Medulla oblongata (tissue), 1 donor: ENCODE measurements at regions not wholly inside any gene's neighbourhood (a gene's known extent, or its start where the extent isn't known, plus 50 kb on each side); places are given as distances from the start of the nearest gene placed in this dataset.

Experiments used
- DNase-seq: peaks from one replicate; pipeline ENCODE4 v3.0.0-alpha.2; 2015; ENCODE audit errors: extremely low spot score

DNA sequence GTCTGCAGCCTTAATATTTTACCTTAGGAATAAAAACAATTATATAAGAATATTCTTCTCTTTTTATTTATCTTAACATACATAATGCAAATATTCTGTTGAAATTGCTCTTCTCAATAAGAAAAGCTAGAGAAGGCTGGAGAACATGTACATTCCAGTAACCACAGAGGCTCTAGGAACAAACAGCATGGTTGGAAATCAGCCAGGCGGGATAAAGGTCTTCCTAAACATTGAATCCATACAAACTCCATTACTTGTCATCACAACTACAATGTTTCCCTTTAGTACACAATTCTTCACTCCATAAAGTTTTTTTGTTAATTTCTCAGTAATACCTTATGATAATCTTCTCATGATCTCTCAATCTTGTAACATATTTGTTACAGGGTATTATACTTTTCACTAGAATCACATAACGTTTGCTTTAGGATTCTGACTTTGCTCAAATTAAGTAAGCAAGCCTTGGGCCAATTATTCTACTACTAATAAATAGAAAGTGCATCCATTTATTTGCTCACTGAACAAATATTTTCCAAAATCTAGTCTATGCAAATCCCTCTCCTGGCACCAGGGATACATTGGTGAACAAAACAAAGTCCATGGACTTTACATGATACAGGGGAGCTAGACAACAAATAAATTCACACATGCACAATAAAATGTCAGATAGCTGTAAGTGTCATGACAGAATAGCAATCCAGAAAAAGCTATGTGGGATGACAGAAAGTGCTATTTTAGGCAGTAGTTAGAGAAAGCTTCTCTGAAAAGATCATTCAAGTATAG, 237.5 kb upstream of the TMTC1 start:
- no peak for DNase-seq

DNA sequence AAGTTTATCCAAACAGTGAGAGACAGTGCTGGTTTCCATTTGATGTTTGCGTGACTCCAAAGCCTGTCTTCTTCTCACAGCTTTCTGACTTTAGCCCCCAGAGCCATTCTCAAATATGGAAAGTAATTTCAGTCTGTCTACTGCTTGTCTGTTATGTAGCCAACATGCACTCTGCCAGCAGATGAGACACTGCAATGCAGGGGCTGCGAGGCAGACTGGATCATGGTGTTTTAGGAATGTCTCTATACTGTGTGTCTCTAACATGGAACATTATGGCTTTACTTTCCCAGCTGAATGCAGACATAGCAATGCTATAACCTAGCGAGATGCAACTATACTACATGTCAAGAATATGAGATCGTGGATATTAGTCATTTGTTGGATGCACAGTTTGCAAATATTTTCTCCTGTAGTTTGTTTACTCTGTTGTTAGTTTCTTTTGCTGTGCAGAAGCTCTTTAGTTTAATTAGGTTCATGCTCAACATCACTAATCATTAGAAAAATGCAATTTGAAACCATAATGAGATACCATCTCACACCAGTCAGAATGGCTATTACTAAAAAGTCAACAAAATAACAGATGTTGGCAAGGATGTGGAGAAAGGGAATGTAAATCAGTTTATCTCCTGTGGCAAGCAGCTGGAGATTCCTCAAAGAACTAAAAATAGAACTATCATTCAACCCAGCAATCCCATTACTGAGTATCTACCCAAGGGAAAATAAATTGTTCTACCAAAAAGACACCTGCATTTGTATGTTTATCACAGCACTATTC, 235.8 kb upstream of the TMTC1 start:
- no peak for DNase-seq

DNA sequence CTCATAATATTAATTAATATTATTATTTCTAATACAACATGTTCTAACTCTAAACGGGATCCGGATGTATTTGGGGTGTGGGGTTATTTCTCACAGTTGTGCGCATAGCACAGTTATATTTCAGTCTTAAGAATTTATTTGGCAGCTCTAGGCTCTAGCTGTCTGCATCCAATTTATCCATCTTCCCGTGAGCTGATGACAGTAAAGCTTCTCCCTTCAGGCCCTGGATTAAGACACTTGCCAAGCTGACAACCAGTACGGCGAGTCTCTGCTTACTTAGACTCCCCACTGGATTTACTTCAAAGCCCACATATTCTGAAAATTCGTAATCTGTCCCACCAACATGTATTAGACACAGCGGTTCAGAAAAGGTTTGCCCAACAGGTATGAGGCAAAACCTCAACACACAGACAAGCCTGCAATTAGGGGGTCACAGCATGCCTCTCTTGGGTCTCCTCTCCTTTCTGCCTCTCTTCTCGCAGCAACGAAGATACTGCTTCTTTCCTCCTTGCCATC, 232.9 kb upstream of the TMTC1 start:
- no peak for DNase-seq

DNA sequence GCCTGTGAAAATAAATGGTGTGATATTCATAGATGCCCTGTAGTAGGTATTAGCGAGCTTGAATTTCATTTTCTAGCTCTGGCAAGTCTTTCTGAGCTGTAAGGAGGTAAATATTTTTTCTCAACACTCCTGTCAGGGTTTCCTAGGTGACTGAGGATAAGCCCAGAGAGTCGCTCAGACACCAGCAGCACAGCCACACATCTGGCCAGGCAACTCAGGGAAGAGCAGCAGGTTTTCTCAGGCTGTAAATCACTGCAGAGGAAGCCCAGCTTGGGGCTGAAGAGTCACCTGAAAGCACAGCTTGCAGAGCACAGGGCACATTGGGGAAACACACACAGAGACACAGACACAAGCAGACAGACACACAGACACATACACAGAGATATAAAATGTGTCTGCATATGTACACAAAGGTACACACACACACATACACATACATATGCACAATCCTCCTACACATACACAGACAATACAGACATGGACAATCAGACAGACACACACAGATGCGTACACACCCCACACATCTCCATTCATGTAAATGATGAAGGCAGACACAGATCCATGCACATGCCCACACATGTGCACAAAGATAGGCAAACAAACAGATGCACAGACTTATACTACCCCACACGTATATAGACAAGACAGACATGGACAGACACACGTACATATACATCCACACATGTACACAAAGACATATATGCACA, 232.0 kb upstream of the TMTC1 start:
- DNase-seq = no peak

DNA sequence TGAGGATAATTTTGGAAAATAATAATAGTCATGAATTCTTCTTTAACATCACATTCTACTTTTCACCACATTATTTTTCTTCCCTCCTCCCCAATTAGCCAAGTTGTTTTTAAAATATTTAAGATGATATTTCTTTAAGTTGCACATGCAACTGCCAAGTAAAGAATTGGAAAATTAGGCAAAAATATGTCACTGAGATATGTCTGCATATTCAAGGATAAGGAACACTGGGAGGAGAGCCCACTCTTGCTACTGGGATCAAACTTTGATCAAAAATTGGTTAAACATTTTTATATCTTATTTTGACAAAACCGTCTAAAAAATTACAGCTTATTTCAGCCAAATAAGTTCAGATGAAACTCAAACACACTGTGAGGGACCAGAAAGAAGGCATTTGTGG, 231.2 kb upstream of the TMTC1 start:
- DNase-seq = no peak

DNA sequence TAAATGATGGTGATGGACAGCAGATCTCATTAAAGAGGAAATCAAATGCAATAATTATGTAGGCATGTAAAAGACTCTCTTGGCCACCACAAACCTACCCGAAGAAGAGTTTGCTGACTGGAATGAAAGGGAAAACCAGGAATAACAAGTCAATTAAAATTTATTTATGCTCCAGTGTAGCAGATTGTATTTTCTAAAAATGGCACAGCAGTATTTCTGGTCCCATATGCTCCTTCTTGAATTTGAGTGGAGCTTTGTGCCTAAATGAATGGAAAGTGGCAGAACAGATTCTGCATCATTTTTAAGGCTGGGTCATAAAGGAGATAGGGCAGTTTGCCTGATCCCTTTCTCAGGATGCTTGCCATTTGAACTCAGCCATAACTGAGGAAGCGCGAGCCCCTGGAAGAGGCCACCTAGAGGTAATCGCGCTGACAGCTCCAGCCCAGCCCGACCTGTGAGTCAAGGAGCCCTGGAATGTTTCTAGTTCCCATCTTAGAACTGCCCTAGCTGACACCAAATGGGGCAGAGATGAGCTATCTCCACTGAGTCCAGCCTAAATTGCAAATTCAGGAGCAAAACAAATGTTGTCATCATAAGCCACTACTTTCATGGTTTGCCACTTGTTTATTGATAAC, 229.2 kb upstream of the TMTC1 start:
- no peak for DNase-seq

DNA sequence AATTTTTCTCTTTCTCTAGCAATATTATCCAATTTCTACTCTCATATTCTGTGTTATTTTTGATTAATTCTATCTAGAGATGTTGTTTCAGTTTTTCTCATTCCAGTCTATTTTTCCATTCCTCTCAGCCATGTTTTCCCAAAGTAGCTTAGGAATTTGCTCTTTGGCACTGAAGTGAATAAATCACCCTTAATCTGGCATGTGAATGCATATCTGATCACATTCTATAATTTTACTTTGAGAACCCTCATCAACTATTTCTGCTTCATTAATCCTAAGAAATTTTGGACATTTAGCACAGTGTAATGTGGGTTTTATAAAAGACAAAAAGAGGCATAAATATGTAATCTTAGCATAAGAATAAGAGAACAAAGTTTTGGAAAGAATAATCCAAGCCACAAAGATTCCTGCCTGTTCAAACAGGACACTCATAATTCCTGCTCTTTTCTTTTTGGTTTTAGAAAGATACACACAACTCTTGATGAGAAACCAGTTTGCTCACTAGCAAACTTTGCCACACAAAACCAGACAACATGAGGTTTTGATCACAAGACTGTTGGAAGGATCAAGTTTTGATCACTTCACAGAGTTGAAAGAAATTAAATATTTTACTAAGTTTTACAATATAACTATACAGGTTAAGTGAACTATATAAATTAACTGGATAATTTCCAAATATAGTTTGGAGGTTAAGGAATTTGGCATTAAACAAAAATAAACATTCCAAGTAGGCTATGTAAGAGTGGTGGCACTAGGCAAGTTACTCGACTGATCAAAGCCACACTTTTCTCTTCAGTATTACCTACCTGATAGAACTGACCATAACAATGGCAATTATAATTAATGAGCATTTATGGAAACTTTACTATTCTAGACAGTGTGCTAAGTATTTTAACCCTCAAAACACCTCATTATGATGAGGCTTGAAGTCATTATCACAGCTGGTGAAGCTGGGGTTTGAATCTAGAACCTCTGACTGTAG, 226.6 kb upstream of the TMTC1 start:
- no peak for DNase-seq

DNA sequence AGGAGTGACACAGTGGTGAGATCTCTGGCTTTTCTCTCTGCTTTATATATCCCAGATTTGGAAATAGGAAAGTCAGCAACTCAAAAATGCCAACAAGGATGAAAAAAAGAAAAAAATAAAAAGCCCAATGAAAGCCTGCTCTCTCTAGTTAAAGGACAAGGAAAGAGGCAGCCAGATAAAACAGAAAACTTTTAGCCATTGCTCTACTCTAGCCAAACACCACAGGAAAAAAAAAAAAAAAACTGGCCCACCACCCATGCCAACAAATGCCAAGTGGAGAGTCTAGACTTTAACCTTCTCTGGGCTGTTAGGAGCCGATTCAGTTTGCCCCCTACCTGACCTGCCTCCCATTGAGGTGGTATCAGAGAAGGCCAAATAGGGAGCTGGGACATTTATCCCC, 222.3 kb upstream of the TMTC1 start:
- DNase-seq = no peak

DNA sequence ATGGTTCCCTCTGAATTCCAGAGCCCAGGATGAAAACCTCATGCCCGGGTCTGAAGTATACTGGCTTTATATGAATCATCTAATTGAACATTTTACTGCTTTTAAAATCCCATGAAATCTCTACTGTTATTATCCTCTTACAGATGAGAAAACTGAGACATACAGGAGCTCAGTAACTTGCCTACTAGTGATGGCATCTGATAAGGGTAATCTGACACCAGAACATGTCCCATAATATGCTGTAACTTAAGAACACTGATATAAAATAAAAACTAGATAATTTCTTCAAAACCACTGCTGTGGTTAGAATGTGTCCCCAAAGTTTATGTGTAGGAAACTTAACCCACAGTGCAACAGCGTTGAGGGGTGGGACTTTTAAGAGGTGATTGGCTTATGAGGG, 219.6 kb upstream of the TMTC1 start:
- DNase-seq = no peak

DNA sequence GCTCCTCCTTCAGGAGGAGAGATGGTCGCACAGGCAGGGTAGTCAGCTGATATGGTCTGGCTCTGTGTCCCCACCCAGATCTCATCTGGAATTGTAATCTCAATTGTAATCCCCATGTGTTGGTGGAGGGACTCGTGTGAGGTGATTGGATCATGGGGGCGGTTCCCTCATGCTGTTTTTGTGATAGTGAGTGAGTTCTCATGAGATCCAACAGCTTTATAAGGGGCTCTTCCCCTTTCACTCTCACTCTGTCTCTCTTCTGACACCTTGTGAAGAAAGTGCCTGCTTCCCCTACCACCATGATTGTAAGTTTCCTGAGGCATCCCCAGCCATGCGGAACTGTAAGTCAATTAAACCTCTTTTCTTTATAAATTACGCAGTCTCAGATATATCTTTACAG, 218.9 kb upstream of the TMTC1 start:
- DNase-seq = no peak

DNA sequence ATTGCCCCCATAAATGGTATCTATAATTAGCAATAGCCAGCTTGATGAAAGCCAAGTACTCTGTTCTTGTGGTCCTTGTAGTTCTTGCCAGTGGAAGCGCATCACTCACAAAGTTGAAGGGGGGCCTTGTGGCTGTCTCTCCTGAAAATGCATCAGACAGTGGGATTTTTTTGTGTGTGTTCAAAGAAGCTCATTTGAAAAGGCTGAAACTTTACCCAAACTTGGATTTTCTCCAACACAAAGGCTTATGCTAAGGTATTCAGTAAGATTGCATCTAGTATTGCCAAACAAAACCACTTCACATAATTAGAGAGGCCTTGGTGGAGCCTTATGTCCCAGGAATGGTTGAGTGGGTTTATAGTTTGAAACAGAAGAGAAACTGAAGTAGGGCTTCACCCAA, 216.7 kb upstream of the TMTC1 start:
- no peak for DNase-seq

DNA sequence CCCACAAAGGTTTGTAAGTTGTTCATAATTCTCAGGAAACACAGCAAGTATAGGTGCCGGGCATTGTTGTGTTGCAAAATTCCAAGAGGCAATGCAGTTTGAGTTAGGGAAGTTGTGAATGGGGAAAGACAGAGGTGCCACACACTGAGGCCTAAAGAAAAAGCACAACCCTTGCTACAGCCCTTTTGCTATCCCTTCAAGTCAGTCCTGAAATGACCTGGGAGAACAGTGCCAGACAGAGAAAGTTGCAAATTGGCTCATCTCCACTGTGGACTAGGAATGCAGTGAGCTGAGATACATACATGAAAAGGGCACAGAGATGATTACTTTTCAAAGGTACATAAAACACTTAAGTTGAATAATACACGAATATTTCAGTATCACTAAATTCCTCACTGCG, 213.3 kb upstream of the TMTC1 start:
- no peak for DNase-seq

DNA sequence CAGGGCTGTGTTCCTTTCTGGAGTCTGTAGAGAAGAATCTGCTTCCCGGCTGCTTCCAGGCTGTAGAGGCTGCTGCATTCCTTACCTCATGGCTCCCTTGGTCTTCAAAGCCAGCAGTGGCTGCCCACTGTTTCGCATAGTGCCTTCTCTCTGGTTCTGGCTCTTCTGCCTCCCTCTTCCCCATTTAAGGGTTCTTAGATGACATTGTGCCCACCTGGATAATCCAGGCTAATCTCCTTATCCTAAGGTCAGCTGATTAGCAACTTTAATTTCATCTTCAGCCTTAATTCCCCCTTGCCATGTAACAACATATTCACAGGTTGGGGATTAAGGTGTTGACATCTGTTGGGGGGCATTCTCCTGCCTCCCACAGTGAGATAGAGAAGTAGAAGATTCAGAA, 208.6 kb upstream of the TMTC1 start:
- DNase-seq = no peak

DNA sequence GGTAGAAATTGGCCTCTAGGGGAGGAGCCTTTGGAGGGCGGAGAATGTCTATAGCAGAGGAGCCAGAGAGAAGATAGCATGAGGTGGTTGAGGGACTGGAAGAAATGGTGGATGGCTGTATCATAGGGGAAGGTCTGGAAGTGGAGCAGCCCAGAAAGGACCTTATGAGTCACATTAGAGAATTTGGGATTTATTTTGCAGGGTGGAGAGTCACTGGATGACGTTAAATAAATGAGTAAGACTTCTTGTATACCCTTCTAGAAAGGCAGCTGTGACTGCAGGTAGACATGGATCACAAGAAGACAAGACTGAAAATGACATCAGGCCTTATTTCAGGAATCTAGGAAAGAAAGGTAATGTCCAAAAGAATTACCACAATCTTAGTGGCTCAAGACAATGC, 208.2 kb upstream of the TMTC1 start:
- DNase-seq = no peak

DNA sequence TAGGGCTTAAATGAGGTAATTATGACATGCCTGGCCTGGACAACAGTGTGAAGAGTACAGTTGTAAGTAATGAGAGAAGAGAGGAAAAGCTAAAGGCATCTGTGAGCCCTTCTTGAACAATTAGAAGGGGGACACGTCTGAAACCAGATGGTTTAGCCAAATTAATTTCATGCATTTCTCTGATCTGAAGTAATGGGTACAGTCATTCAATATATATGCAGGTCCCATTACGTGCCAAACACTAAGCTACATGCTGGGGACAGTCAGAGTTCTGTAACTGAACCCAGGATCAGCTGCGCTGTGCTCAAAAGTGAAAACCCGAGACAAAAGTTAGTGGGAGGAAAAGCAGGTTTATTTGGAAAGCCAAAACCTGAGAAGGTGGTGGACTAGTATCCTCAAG, 207.2 kb upstream of the TMTC1 start:
- no peak for DNase-seq

DNA sequence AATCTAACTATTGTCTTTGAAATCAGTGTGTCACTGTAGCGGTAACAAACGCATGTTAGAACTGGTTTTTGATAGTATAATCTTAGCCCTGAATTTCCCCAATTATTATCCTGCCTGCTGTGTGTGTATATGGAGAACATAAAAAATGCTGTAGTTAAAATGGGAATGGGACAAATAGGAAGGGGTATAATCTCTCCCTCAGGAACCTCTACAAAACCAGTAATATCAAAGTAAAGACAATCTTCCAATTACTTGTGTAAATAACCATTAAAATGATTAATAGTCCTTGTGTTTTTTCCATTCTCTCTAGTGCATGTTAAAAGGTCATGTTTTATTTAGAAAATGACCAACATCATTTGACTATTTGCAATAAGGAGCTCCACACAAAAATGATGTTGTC, 200.1 kb upstream of the TMTC1 start:
- DNase-seq = no peak

DNA sequence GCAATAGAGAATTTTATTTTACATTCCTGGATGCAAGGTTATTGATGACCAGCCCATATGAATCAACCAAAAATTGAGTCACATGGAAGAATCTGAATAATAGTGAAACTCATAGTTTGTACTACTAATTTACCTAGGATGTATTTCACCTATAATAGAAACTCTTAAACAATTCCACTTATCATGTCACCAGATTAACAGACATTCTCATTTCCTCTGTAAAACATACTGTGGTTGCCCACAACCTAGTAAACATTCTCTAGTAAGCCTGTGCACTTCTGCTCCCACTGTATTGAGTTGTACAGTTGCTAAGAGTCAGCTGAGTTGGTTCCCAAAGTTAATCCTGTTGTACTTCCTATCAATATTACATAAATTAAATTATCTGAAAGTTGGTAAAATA, 196.6 kb upstream of the TMTC1 start:
- DNase-seq = no peak

DNA sequence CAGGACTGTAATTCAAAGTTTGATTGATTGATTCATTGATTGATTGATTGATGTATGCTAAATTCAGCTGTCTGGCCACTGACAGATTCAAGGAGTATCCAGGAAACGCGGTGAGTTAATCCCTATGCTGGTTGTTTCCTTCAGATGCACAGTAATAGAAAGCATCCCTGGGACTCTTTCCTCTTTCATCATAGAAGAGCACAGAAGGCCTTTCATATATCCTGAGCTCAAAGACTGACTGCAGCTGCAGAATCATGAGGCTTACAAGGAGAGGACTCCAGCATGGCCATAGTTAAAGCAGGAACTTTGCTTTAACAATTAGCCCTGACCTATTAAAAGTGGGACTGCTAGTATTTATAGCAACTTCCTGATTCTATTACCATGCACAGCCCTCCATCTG, 187.7 kb upstream of the TMTC1 start:
- DNase-seq = no peak

DNA sequence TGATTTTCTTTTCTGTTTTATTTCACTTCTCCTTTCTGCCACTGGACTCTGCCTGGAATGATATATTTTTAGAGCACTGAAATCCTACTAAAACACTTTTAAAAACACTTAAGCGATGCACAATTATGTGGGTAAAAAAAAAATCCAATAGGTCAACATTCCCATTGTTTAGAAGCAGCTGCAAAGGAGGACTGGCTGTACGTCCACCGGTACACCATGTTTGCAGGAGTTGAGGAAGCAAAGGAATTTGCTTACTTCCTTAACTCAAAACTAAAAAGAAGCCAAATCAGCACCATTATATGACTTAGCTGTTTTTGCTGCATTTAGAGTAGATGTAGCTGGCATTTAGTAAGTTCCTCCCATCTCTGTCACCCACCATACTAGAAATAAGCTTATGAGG, 186.8 kb upstream of the TMTC1 start:
- DNase-seq = no peak

DNA sequence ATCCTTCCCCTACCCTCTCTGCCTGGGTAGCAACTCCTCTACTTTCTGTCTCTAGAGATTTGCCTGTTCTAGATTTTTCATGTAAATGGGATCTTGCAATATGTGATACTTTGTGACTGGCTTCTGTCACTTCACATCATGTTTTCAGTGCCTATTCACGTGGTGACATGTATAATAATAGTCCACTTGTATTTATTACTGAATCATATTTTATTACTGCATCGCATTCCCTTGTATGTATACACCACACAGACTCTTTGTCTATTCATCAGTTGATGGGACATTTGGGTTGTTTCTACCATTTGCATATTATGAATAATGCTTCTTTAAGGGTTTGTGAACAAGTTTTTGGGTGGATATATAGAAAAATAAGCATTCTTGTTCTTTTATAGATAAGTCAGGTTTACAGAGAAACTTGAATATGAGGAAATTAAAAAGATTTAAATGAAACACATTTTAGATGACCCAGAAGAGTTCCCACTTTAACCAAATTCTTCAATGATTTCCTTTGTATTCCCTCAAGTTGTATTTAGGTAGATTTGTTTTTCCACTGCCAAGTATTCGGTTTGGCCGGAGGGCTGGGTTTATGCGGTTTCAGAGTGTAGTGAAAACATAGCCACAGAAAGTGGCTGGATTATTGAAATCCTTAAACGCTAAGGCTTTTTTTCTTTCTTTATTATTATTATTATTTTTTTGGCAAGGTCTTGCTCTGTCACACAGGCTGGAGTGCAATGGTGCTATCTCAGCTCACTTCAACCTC, 178.7 kb upstream of the TMTC1 start:
- DNase-seq = no peak
